PC-3 (cell line): ENCODE measurements at regions not wholly inside any gene's neighbourhood (a gene's known extent, or its start where the extent isn't known, plus 50 kb on each side); places are given as distances from the start of the nearest gene placed in this dataset.

Experiments used
- ATAC-seq: fragments of 200-7000 bp; cut with Tn5 transposase; 2 replicates; pipeline ENCODE4 v1.9.1; 2020; ENCODE audit warnings: mild to moderate bottlenecking, moderate library complexity
- BruUV-seq: library from RNA; stranded (reverse); fragments of 400-500 nt; replicated peaks from 2 replicates; lab custom pipeline; 2021; lab: Mats Ljungman, UMichigan
- CTCF ChIA-PET: fragments of 300-600 bp; sonication (Branson Sonifier 250); formaldehyde crosslinking; loops from one replicate; lab custom pipeline; 2022; ENCODE audit warnings: antibody characterized with exemption; lab: Charles Lee
- POLR2A ChIA-PET: fragments of 300-600 bp; sonication (Branson Sonifier 250); formaldehyde crosslinking; loops from one replicate; lab custom pipeline; 2022; ENCODE audit warnings: antibody characterized with exemption; ENCODE audit not compliant: unreplicated experiment; lab: Charles Lee
- DNase-seq: peaks from one replicate; pipeline ENCODE4 v3.0.0-alpha.2; 2015
- H2AFZ ChIP-seq: fragments of 300-600 bp; sonication (generic); 2 replicates; pipeline ENCODE4 v1.6.0; 2016; ENCODE audit warnings: antibody characterized with exemption, low read length
- H3F3A ChIP-seq: fragments of 300-600 bp; sonication (generic); one replicate; pipeline ENCODE4 v1.6.0; 2017; ENCODE audit warnings: antibody characterized with exemption, low read length, control low read depth, mild to moderate bottlenecking; ENCODE audit not compliant: unreplicated experiment
- H3K27ac ChIP-seq: fragments of 300-600 bp; sonication (generic); 2 replicates; pipeline ENCODE4 v1.5.1; 2016; ENCODE audit warnings: mild to moderate bottlenecking, low read length
- H3K27me3 ChIP-seq: fragments of 300-600 bp; sonication (generic); 2 replicates; pipeline ENCODE4 v1.6.1; 2016; ENCODE audit warnings: low read length, mixed read lengths
- H3K36me3 ChIP-seq: fragments of 300-600 bp; sonication (generic); 2 replicates; pipeline ENCODE4 v1.6.1; 2016; ENCODE audit warnings: low read depth, mixed run types, low read length, mixed read lengths
- H3K4me1 ChIP-seq: fragments of 300-600 bp; sonication (generic); 2 replicates; pipeline ENCODE4 v1.5.1; 2016; ENCODE audit warnings: low read length; ENCODE audit not compliant: insufficient read depth
- H3K4me2 ChIP-seq: fragments of 300-600 bp; sonication (generic); 2 replicates; pipeline ENCODE4 v1.6.0; 2016; ENCODE audit warnings: low read length
- H3K4me3 ChIP-seq: fragments of 300-600 bp; sonication (generic); 2 replicates; pipeline ENCODE4 v1.5.1; 2016; ENCODE audit warnings: mild to moderate bottlenecking, low read length, mixed read lengths
- H3K79me2 ChIP-seq: fragments of 300-600 bp; sonication (generic); 2 replicates; pipeline ENCODE4 v1.6.1; 2017; ENCODE audit warnings: low read length, mixed read lengths
- H3K9ac ChIP-seq: fragments of 300-600 bp; sonication (generic); 2 replicates; pipeline ENCODE4 v1.6.0; 2016; ENCODE audit warnings: mild to moderate bottlenecking, low read length
- H3K9me2 ChIP-seq: fragments of 300-600 bp; sonication (generic); replicated peaks from 2 replicates; pipeline ENCODE4 v1.6.1; 2016; ENCODE audit warnings: mixed run types, low read length, mixed read lengths
- H3K9me3 ChIP-seq: fragments of 300-600 bp; sonication (generic); 2 replicates; pipeline ENCODE4 v1.6.1; 2016; ENCODE audit warnings: low read length, mixed read lengths
- H4K20me1 ChIP-seq: fragments of 300-600 bp; sonication (generic); 2 replicates; pipeline ENCODE4 v1.6.1; 2016; ENCODE audit warnings: low read length, mixed read lengths
- CTCF ChIP-seq: fragments of 300-600 bp; sonication (generic); conservative IDR thresholded peaks from 2 replicates; pipeline ENCODE4 v1.5.1; 2017; ENCODE audit warnings: antibody characterized with exemption, low read depth, mild to moderate bottlenecking, low read length
- EZH2 ChIP-seq: fragments of 300-600 bp; sonication (generic); IDR thresholded peaks from one replicate; pipeline ENCODE4 v1.6.1; 2017; ENCODE audit warnings: antibody characterized with exemption, mild to moderate bottlenecking, low read length; ENCODE audit not compliant: unreplicated experiment
- EZH2phosphoT487 ChIP-seq: fragments of 300-600 bp; sonication (generic); IDR thresholded peaks from 2 replicates; pipeline ENCODE4 v1.6.1; 2018; ENCODE audit warnings: mild to moderate bottlenecking, antibody characterized with exemption, low read length, borderline replicate concordance
- intact Hi-C: fragments of 100-400 bp; cut with micrococcal nuclease; formaldehyde crosslinking; loops from 2 replicates; pipeline ENCODE4 v1.9.0; 2023

GRCh38 chr5:8270246-8270645 lies 401.3 kb downstream of the MTRR start:
- Histone ChIP-seq H4K20me1 (no peaks in the 10 kb centered on the region), H3K9me2 (no peaks in the 10 kb centered on the region), H3K4me1 (peaks cover 11% of the 10 kb centered on the region), H3K79me2 (no peaks in the 10 kb centered on the region), H3K4me2 (peak overlapping the region; percentile 24), H3K9ac (no peak overlapping the region), H3F3A (no peaks in the 10 kb centered on the region), H3K27ac (0 out of 2 replicates have a peak overlapping the region, but pooled peaks have one; percentile 10), H3K27me3 (no peaks in the 10 kb centered on the region), H3K9me3 (no peaks in the 10 kb centered on the region), H3K36me3 (no peaks in the 10 kb centered on the region), H2AFZ (no peak overlapping the region), H3K4me3 (no peak overlapping the region)
- ATAC-seq, result peak; percentile 31; the same call in 1 of the 2 replicates
- intact Hi-C loops, result no loop called here
- TF ChIP-seq CTCF, result no peak
- TF ChIP-seq EZH2, result no peak
- no peak for TF ChIP-seq EZH2phosphoT487
- CTCF ChIA-PET, result no interaction called here
- POLR2A ChIA-PET, result no interaction called here
- DNase-seq, result peak; percentile 83
- BruUV-seq, result no TSS peak

- intact Hi-C loops, result no loop called here
Measured at GRCh38 chr5:8280711-8281363, 411.9 kb downstream of the MTRR start.

More at GRCh38 chr5:8280711-8281363, 411.9 kb downstream of the MTRR start:
- DNase-seq, result no peak
- Histone ChIP-seq H3K4me1 (no peaks in the 10 kb centered on the region), H2AFZ (no peak overlapping the region), H3K27ac (no peak overlapping the region), H3K36me3 (no peaks in the 10 kb centered on the region), H3K79me2 (no peaks in the 10 kb centered on the region), H4K20me1 (no peaks in the 10 kb centered on the region), H3K4me3 (no peak overlapping the region), H3F3A (no peaks in the 10 kb centered on the region), H3K9me2 (peaks cover 6% of the 10 kb centered on the region; the same call in 1 of the 2 replicates), H3K9me3 (no peaks in the 10 kb centered on the region), H3K4me2 (no peak overlapping the region), H3K27me3 (no peaks in the 10 kb centered on the region), H3K9ac (no peak overlapping the region)
- POLR2A ChIA-PET, result no interaction called here
- CTCF ChIA-PET, result no interaction called here
- BruUV-seq, result no TSS peak
- TF ChIP-seq EZH2phosphoT487 (no peak), EZH2 (no peak), CTCF (no peak)
- ATAC-seq, result peak; percentile 69
